Transverse colon (tissue), 4 donors: ENCODE measurements at regions not wholly inside any gene's neighbourhood (a gene's known extent, or its start where the extent isn't known, plus 50 kb on each side); places are given as distances from the start of the nearest gene placed in this dataset.

ENCODE experiments used
- DNase-seq: peaks from one replicate; pipeline ENCODE4 v3.0.0-alpha.2; 2019
- H3K27ac ChIP-seq, 4 donors: fragments of 200-600 bp; sonication (generic); 2 replicates each; pipeline ENCODE4 v1.5.1; 2016 to 2018; ENCODE audit warnings: inconsistent platforms in 4 of 4
- H3K27me3 ChIP-seq: fragments of 200-600 bp; sonication (generic); 2 replicates; pipeline ENCODE4 v1.5.1; 2017; ENCODE audit warnings: inconsistent platforms
- H3K36me3 ChIP-seq, 4 donors: fragments of 200-600 bp; sonication (generic); 2 replicates each; pipeline ENCODE4 v1.5.1; 2017 to 2019; ENCODE audit warnings: inconsistent platforms in 4 of 4
- H3K4me1 ChIP-seq, 4 donors: fragments of 200-600 bp; sonication (generic); 2 replicates each; pipeline ENCODE4 v1.5.1; 2017 to 2020; ENCODE audit warnings: inconsistent platforms in 4 of 4
- H3K4me3 ChIP-seq, 4 donors: fragments of 200-600 bp; sonication (generic); 1 replicate in 1 of 4; 2 replicates in 3 of 4; pipeline versions ENCODE4 v1.5.1 to v1.6.1; 2017 to 2019; ENCODE audit warnings: inconsistent platforms in 4 of 4
- H3K9me3 ChIP-seq, 2 donors: fragments of 200-600 bp; sonication (generic); 2 replicates each; pipeline ENCODE4 v1.5.1; 2017 to 2019; ENCODE audit warnings: inconsistent platforms in 2 of 2
- CTCF ChIP-seq, 5 experiments: fragments of 200-600 bp in 3 of 5; fragments of 450-650 bp in 2 of 5; sonication (generic) in 3 of 5; IDR thresholded peaks; 1 replicate in 2 of 5; 2 replicates in 3 of 5; pipeline ENCODE4 v1.5.1; 2016 to 2017; ENCODE audit warnings: antibody characterized with exemption in 5 of 5, inconsistent platforms in 3 of 5, mild to moderate bottlenecking in 2 of 5, moderate library complexity in 1 of 5
- EP300 ChIP-seq: sonication (generic); formaldehyde crosslinking; IDR thresholded peaks from one replicate; pipeline ENCODE4 v1.6.1; 2017; ENCODE audit warnings: antibody characterized with exemption, low read depth
- POLR2A ChIP-seq: fragments of 450-650 bp; IDR thresholded peaks from one replicate; pipeline ENCODE4 v1.6.1; 2016; ENCODE audit warnings: antibody characterized with exemption, mild to moderate bottlenecking, moderate library complexity
- POLR2AphosphoS5 ChIP-seq, 3 donors: sonication (generic); formaldehyde crosslinking; IDR thresholded peaks; one replicate each; pipeline ENCODE4 v1.6.1; 2016; ENCODE audit warnings: antibody characterized with exemption in 3 of 3
- whole genome bisulfite sequencing, 2 donors: methylation state at CpG; one replicate each; pipeline ENCODE4 v1.1.5; 2018; ENCODE audit warnings: low coverage in 1 of 2; 5-methylcytosine and 5-hydroxymethylcytosine counted together
- in situ Hi-C, 4 donors: fragments of 200-750 bp; cut with MboI; loops; one replicate each; pipeline versions ENCODE4 v1.15.0 to v1.15.1; 2017; ENCODE audit warnings: low sequenced_read_pairs in 3 of 4, low pct_ligation_motif_present in 1 of 4, low pct_unique_long_range_greater_than_20kb in 1 of 4
- intact Hi-C: fragments of 100-400 bp; cut with DNase I; formaldehyde crosslinking; loops from one replicate; pipeline ENCODE4 v1.15.1; 2023; ENCODE audit warnings: low total_unique reads

- Histone ChIP-seq H3K9me3 (no peaks in the 10 kb centered on the region), H3K27me3 (no peaks in the 10 kb centered on the region), H3K27ac (no peak overlapping the region), H3K36me3 (no peaks in the 10 kb centered on the region), H3K4me1 (no peaks in the 10 kb centered on the region), H3K4me3 (no peak overlapping the region)
- no peak for DNase-seq
- WGBS, 2 donors = 88 to 91% methylated on average over 4 of the region's 4 CpGs
- in situ Hi-C loops = no loop called here
- TF ChIP-seq CTCF (IDR thresholded peaks at IDR 0.05) (no peak), EP300 (no peak), POLR2A (no peak), POLR2AphosphoS5 (IDR thresholded peaks at IDR 0.05) (no peak)
- intact Hi-C loops = no loop called here
These were observed 185.4 kb downstream of the RAB11FIP2 start for GRCh38 chr10:117861329-117861728.

- in situ Hi-C loops = no loop called here
- 42 to 83% methylated on average over 2 of the region's 2 CpGs for WGBS, 2 donors
- TF ChIP-seq CTCF (IDR thresholded peaks at IDR 0.05) (no peak), EP300 (no peak), POLR2A (no peak), POLR2AphosphoS5 (IDR thresholded peaks at IDR 0.05) (no peak)
- H3K9me3 ChIP-seq = no peaks in the 10 kb centered on the region
- no peaks in the 10 kb centered on the region for H3K27me3 ChIP-seq
- intact Hi-C loops = no loop called here
- H3K4me3 ChIP-seq = no peak overlapping the region
- no peak overlapping the region for H3K27ac ChIP-seq
- no peak for DNase-seq
- no peaks in the 10 kb centered on the region for H3K36me3 ChIP-seq
- H3K4me1 ChIP-seq = no peaks in the 10 kb centered on the region
These were observed 183.0 kb downstream of the RAB11FIP2 start for GRCh38 chr10:117863771-117864170.

GRCh38 chr10:117865945-117866344, 180.8 kb downstream of the RAB11FIP2 start:
- H3K36me3 ChIP-seq = no peaks in the 10 kb centered on the region
- DNase-seq = no peak
- TF ChIP-seq POLR2A (no peak), EP300 (no peak), CTCF (IDR thresholded peaks at IDR 0.05) (no peak), POLR2AphosphoS5 (IDR thresholded peaks at IDR 0.05) (no peak)
- intact Hi-C loops = no loop called here
- no peaks in the 10 kb centered on the region for H3K4me1 ChIP-seq
- H3K27ac ChIP-seq = no peak overlapping the region
- H3K9me3 ChIP-seq = no peaks in the 10 kb centered on the region
- H3K27me3 ChIP-seq = peaks cover 5% of the 10 kb centered on the region
- in situ Hi-C loops = no loop called here
- WGBS, 2 donors = 79 to 86% methylated on average over 4 of the region's 4 CpGs
- no peak overlapping the region for H3K4me3 ChIP-seq

- H3K4me3 ChIP-seq = no peak overlapping the region
- intact Hi-C loops (no loop called here), in situ Hi-C loops (no loop called here)
- no peak for DNase-seq
- TF ChIP-seq POLR2A (no peak), POLR2AphosphoS5 (IDR thresholded peaks at IDR 0.05) (no peak), EP300 (no peak), CTCF (IDR thresholded peaks at IDR 0.05) (no peak)
- no peaks in the 10 kb centered on the region for H3K9me3 ChIP-seq
- peaks cover 5% of the 10 kb centered on the region for H3K27me3 ChIP-seq
- WGBS, 2 donors = 81 to 83% methylated on average over 9 of the region's 9 CpGs
- H3K27ac ChIP-seq = no peak overlapping the region
- H3K36me3 ChIP-seq = no peaks in the 10 kb centered on the region
- H3K4me1 ChIP-seq = no peaks in the 10 kb centered on the region
These were observed 178.6 kb downstream of the RAB11FIP2 start for GRCh38 chr10:117868151-117868550.
